Gastroesophageal sphincter (tissue), 4 donors: ENCODE measurements at regions not wholly inside any gene's neighbourhood (a gene's known extent, or its start where the extent isn't known, plus 50 kb on each side); places are given as distances from the start of the nearest gene placed in this dataset.
"Not testable (repeated sequence)": the region's sequence is repeated elsewhere in the genome, so short reads cannot be mapped to it uniquely, and the experiment has no call there.

Experiments used
- ATAC-seq: fragments of 150-250 bp; one replicate; pipeline ENCODE4 v1.9.1; 2016; ENCODE audit warnings: mild to moderate bottlenecking, moderate library complexity
- H3K27ac ChIP-seq, 4 donors: fragments of 200-600 bp; sonication (generic) in 3 of 4; 1 replicate in 3 of 4; 2 replicates in 1 of 4; pipeline ENCODE4 v1.5.1; 2016 to 2019
- H3K27me3 ChIP-seq: fragments of 200-600 bp; sonication (generic); one replicate; pipeline ENCODE4 v1.5.1; 2019
- H3K36me3 ChIP-seq, 2 donors: fragments of 200-600 bp; sonication (generic); one replicate each; pipeline ENCODE4 v1.5.1; 2019; ENCODE audit warnings: control low read depth in 1 of 2
- H3K4me1 ChIP-seq, 3 donors: fragments of 200-600 bp; sonication (generic); 1 replicate in 2 of 3; 2 replicates in 1 of 3; pipeline ENCODE4 v1.5.1; 2016 to 2019; ENCODE audit warnings: control low read depth in 2 of 3
- H3K4me3 ChIP-seq, 2 donors: fragments of 200-600 bp; sonication (generic); one replicate each; pipeline ENCODE4 v1.5.1; 2019; ENCODE audit warnings: mild to moderate bottlenecking in 1 of 2, moderate library complexity in 1 of 2
- H3K9me3 ChIP-seq, 3 donors: fragments of 200-600 bp; sonication (generic); one replicate each; pipeline ENCODE4 v1.5.1; 2017 to 2019; ENCODE audit warnings: control low read depth in 2 of 3
- CTCF ChIP-seq, 4 experiments: fragments of 200-600 bp in 2 of 4; fragments of 450-650 bp in 2 of 4; sonication (generic) in 1 of 4; IDR thresholded peaks; one replicate each; pipeline ENCODE4 v1.5.1; 2017 to 2019; ENCODE audit warnings: antibody characterized with exemption in 4 of 4, mild to moderate bottlenecking in 2 of 4, moderate library complexity in 2 of 4
- EP300 ChIP-seq: sonication (generic); formaldehyde crosslinking; IDR thresholded peaks from one replicate; pipeline ENCODE4 v1.6.1; 2017; ENCODE audit warnings: antibody characterized with exemption, mild to moderate bottlenecking
- POLR2A ChIP-seq, 2 donors: fragments of 450-650 bp; IDR thresholded peaks; one replicate each; pipeline ENCODE4 v1.6.1; 2017; ENCODE audit warnings: antibody characterized with exemption in 2 of 2, mild to moderate bottlenecking in 2 of 2, moderate library complexity in 1 of 2
- POLR2AphosphoS5 ChIP-seq: sonication (generic); formaldehyde crosslinking; IDR thresholded peaks from one replicate; pipeline ENCODE4 v1.6.1; 2017; ENCODE audit warnings: antibody characterized with exemption
- WGBS, 2 donors: methylation state at CpG; one replicate each; pipeline ENCODE4 v1.1.5; 2018; ENCODE audit warnings: low coverage in 1 of 2; 5-methylcytosine and 5-hydroxymethylcytosine counted together

- H3K27me3 ChIP-seq: peaks cover 42% of the 10 kb centered on the region
- H3K4me3 ChIP-seq: no peak overlapping the region
- WGBS, 2 donors: 76 to 83% methylated on average over 1 of the region's 1 CpG
- H3K36me3 ChIP-seq: no peaks in the 10 kb centered on the region
- H3K4me1 ChIP-seq: no peaks in the 10 kb centered on the region
- TF ChIP-seq POLR2A (IDR thresholded peaks at IDR 0.05) (no peak), CTCF (IDR thresholded peaks at IDR 0.05) (no peak), EP300 (no peak), POLR2AphosphoS5 (no peak)
- no peaks in the 10 kb centered on the region for H3K9me3 ChIP-seq
- ATAC-seq: no peak
- H3K27ac ChIP-seq: no peak overlapping the region
Observed at GRCh38 chr7:142628945-142629344, 120.3 kb upstream of the PRSS1 start.

- not testable (repeated sequence) for H3K36me3 ChIP-seq, H3K4me1 ChIP-seq, H3K4me3 ChIP-seq, H3K27ac ChIP-seq, ATAC-seq, H3K9me3 ChIP-seq
- 100% methylated on average over 2 of the region's 11 CpGs; no CpG with 5 or more reads in 1 of the 2 donors for WGBS, 2 donors
- peaks cover 33% of the 10 kb centered on the region for H3K27me3 ChIP-seq
Observed at GRCh38 chr7:142627223-142627622, 122.0 kb upstream of the PRSS1 start.

GRCh38 chr7:142626420-142627035, 122.7 kb upstream of the PRSS1 start:
- 60 to 73% methylated on average over 3 to 4 of the region's 12 CpGs for WGBS, 2 donors
- peak; percentile 5 for ATAC-seq

GRCh38 chr7:142625216-142625615, 124.1 kb upstream of the PRSS1 start:
- 71 to 79% methylated on average over 2 of the region's 2 CpGs for WGBS, 2 donors
- H3K4me1 ChIP-seq, H3K27ac ChIP-seq, H3K4me3 ChIP-seq, ATAC-seq, H3K36me3 ChIP-seq, H3K9me3 ChIP-seq: not testable (repeated sequence)
- H3K27me3 ChIP-seq: peaks cover 32% of the 10 kb centered on the region

More at GRCh38 chr7:142626420-142627035, 122.7 kb upstream of the PRSS1 start:
- no peak overlapping the region for H3K27ac ChIP-seq
- no peaks in the 10 kb centered on the region for H3K4me1 ChIP-seq
- no peak overlapping the region for H3K4me3 ChIP-seq
- peaks cover 28% of the 10 kb centered on the region for H3K27me3 ChIP-seq
- H3K36me3 ChIP-seq: no peaks in the 10 kb centered on the region
- no peaks in the 10 kb centered on the region for H3K9me3 ChIP-seq
- TF ChIP-seq POLR2AphosphoS5 (no peak), CTCF (IDR thresholded peaks at IDR 0.05) (peak in 1 of 4 experiments; percentile 46)

GRCh38 chr7:142620402-142620801, 128.9 kb upstream of the PRSS1 start:
- H3K9me3 ChIP-seq: no peaks in the 10 kb centered on the region
- no peak overlapping the region for H3K27ac ChIP-seq
- TF ChIP-seq POLR2A (IDR thresholded peaks at IDR 0.05) (no peak), EP300 (no peak), CTCF (IDR thresholded peaks at IDR 0.05) (no peak), POLR2AphosphoS5 (no peak)
- H3K4me1 ChIP-seq: no peaks in the 10 kb centered on the region
- H3K27me3 ChIP-seq: peaks cover 43% of the 10 kb centered on the region
- H3K36me3 ChIP-seq: no peaks in the 10 kb centered on the region
- no peak for ATAC-seq
- H3K4me3 ChIP-seq: no peak overlapping the region
- WGBS, 2 donors: 63 to 82% methylated on average over 4 to 6 of the region's 6 CpGs

GRCh38 chr7:142618655-142619351, 130.5 kb upstream of the PRSS1 start:
- no peak for ATAC-seq
- H3K9me3 ChIP-seq: no peaks in the 10 kb centered on the region
- WGBS, 2 donors: 80% methylated on average over 3 to 7 of the region's 9 CpGs
- TF ChIP-seq CTCF (IDR thresholded peaks at IDR 0.05): no peak
- no peak for TF ChIP-seq POLR2A (IDR thresholded peaks at IDR 0.05)
- no peak for TF ChIP-seq EP300
- TF ChIP-seq POLR2AphosphoS5: no peak
- H3K27ac ChIP-seq: no peak overlapping the region
- peaks cover 49% of the 10 kb centered on the region for H3K27me3 ChIP-seq
- H3K4me3 ChIP-seq: no peak overlapping the region
- no peaks in the 10 kb centered on the region for H3K36me3 ChIP-seq
- H3K4me1 ChIP-seq: no peaks in the 10 kb centered on the region
